Keratinocyte (primary cell): ENCODE measurements at regions not wholly inside any gene's neighbourhood (a gene's known extent, or its start where the extent isn't known, plus 50 kb on each side); places are given as distances from the start of the nearest gene placed in this dataset.

Source experiments
- DNase-seq: peaks from one replicate; pipeline ENCODE4 v3.0.0-alpha.2; 2011; ENCODE audit warnings: low read depth, missing footprints, low spot score
- FAIRE-seq: peaks from 2 replicates; lab custom pipeline; 2011; peaks lifted over from hg19 to GRCh38; lab: Jason Lieb, UNC
- H2AFZ ChIP-seq: 2 replicates; pipeline ENCODE4 v1.6.0; 2012; ENCODE audit warnings: low read length, control low read depth, inconsistent platforms; ENCODE audit not compliant: control insufficient read depth
- H3K27ac ChIP-seq: 2 replicates; pipeline ENCODE4 v1.5.1; 2011; ENCODE audit warnings: low read length; ENCODE audit not compliant: control insufficient read depth, insufficient read depth
- H3K27me3 ChIP-seq: 3 replicates; pipeline ENCODE4 v1.6.0; 2011; ENCODE audit warnings: low read length; ENCODE audit not compliant: control insufficient read depth, insufficient read depth; ENCODE audit errors: extremely low read depth
- H3K36me3 ChIP-seq, 2 experiments: 2 replicates in 1 of 2; 3 replicates in 1 of 2; pipeline ENCODE4 v1.5.1; 2011; ENCODE audit warnings: low read length in 2 of 2, mild to moderate bottlenecking in 1 of 2; ENCODE audit not compliant: control insufficient read depth in 2 of 2, insufficient read depth in 2 of 2; ENCODE audit errors: extremely low read depth in 1 of 2
- H3K4me1 ChIP-seq: 3 replicates; pipeline ENCODE4 v1.5.1; 2011; ENCODE audit warnings: low read length; ENCODE audit not compliant: control insufficient read depth, insufficient read depth; ENCODE audit errors: extremely low read depth
- H3K4me2 ChIP-seq: 3 replicates; pipeline ENCODE4 v1.6.0; 2011; ENCODE audit warnings: low read depth, low read length; ENCODE audit not compliant: control insufficient read depth, insufficient read depth; ENCODE audit errors: extremely low read depth
- H3K4me3 ChIP-seq, 3 experiments: fragments of 200-600 bp in 1 of 3; sonication (generic) in 1 of 3; 2 replicates in 2 of 3; 3 replicates in 1 of 3; pipeline ENCODE4 v1.5.1; 2011 to 2016; ENCODE audit warnings: low read length in 3 of 3, mild to moderate bottlenecking in 3 of 3, control low read depth in 2 of 3, inconsistent platforms in 1 of 3, low read depth in 1 of 3, mixed read lengths in 1 of 3, mixed run types in 1 of 3, moderate library complexity in 1 of 3; ENCODE audit not compliant: control insufficient read depth in 2 of 3, insufficient read depth in 2 of 3; ENCODE audit errors: extremely low read depth in 1 of 3
- H3K79me2 ChIP-seq: 2 replicates; pipeline ENCODE4 v1.6.0; 2012; ENCODE audit warnings: low read length; ENCODE audit not compliant: control insufficient read depth, insufficient read depth
- H3K9ac ChIP-seq: 3 replicates; pipeline ENCODE4 v1.6.0; 2011; ENCODE audit warnings: low read length; ENCODE audit not compliant: control insufficient read depth, insufficient read depth; ENCODE audit errors: extremely low read depth
- H3K9me1 ChIP-seq: 3 replicates; pipeline ENCODE4 v1.6.0; 2011; ENCODE audit warnings: low read length; ENCODE audit not compliant: control insufficient read depth, insufficient read depth; ENCODE audit errors: extremely low read depth
- H3K9me3 ChIP-seq: 2 replicates; pipeline ENCODE4 v1.5.1; 2012; ENCODE audit warnings: low read depth, low read length; ENCODE audit not compliant: control insufficient read depth
- H4K20me1 ChIP-seq: 3 replicates; pipeline ENCODE4 v1.6.0; 2011; ENCODE audit warnings: low read length; ENCODE audit not compliant: control insufficient read depth, insufficient read depth; ENCODE audit errors: extremely low read depth
- EZH2 ChIP-seq: IDR thresholded peaks from one replicate; pipeline ENCODE4 v1.6.1; 2012; ENCODE audit warnings: inconsistent platforms, mild to moderate bottlenecking, low read length, moderate library complexity
- dilution Hi-C: fragments of 300-500 bp; cut with MboI; formaldehyde crosslinking; loops from one replicate; pipeline ENCODE4 v1.7.0; 2020; ENCODE audit warnings: low sequenced_read_pairs; ENCODE audit not compliant: extremely low pct_ligation_motif_present
- TF ChIP-seq, protein P1 (sequence below), 3 experiments: IDR thresholded peaks in 1 of 3; conservative IDR thresholded peaks in 1 of 3; optimal IDR thresholded peaks in 1 of 3; 2 replicates in 2 of 3; 3 replicates in 1 of 3; pipeline versions ENCODE3 to v1.5.1; 2011; ENCODE audit warnings: low read length in 3 of 3, mild to moderate bottlenecking in 3 of 3, moderate library complexity in 2 of 3, control low read depth in 1 of 3, inconsistent platforms in 1 of 3; ENCODE audit not compliant: insufficient read depth in 2 of 3; ENCODE audit errors: extremely low read depth in 1 of 3

DNA sequence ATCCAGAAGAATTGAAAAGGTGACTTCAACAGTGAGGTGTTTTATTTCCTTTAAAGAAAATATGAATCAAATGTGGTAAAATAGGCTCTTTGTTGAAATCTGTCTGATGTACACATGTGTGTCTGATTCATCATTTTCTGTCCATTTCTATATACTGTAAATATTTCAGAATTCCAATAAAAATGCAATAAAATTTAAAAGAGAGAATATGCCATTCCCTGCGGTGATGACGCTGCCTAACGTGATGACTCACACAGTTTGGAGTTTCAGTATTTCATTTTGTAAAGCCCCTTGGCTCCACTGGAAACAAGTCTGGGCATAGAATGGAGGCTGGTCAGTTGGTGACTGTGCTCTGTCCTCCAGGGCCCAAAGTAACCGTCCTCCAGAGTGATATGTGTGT, 482.5 kb upstream of the CDH5 start:
- Histone ChIP-seq H3K9me1 (no peaks in the 10 kb centered on the region), H3K4me2 (peak overlapping the region; percentile 44), H2AFZ (peak overlapping the region; percentile 55), H3K4me1 (peaks cover 19% of the 10 kb centered on the region), H3K27ac (peak overlapping the region; percentile 74), H3K9me3 (no peaks in the 10 kb centered on the region), H3K79me2 (no peaks in the 10 kb centered on the region), H3K36me3 (no peaks in the 10 kb centered on the region), H3K4me3 (no peak overlapping the region), H4K20me1 (no peaks in the 10 kb centered on the region), H3K9ac (peak overlapping the region; percentile 33), H3K27me3 (no peaks in the 10 kb centered on the region)
- peak; percentile 92 for FAIRE-seq
- dilution Hi-C loops = no loop called here
- peak; percentile 83 for DNase-seq
- TF ChIP-seq EZH2 = no peak
- TF ChIP-seq, protein P1, sequence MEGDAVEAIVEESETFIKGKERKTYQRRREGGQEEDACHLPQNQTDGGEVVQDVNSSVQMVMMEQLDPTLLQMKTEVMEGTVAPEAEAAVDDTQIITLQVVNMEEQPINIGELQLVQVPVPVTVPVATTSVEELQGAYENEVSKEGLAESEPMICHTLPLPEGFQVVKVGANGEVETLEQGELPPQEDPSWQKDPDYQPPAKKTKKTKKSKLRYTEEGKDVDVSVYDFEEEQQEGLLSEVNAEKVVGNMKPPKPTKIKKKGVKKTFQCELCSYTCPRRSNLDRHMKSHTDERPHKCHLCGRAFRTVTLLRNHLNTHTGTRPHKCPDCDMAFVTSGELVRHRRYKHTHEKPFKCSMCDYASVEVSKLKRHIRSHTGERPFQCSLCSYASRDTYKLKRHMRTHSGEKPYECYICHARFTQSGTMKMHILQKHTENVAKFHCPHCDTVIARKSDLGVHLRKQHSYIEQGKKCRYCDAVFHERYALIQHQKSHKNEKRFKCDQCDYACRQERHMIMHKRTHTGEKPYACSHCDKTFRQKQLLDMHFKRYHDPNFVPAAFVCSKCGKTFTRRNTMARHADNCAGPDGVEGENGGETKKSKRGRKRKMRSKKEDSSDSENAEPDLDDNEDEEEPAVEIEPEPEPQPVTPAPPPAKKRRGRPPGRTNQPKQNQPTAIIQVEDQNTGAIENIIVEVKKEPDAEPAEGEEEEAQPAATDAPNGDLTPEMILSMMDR (optimal IDR thresholded peaks at IDR 0.05 in 1 of 3, IDR thresholded peaks at IDR 0.05 in 1 of 3, conservative IDR thresholded peaks at IDR 0.05 in 1 of 3; ENCODE audit: extremely low read depth in 1 of 3, insufficient read depth in 2 of 3, low read length in 3 of 3) = no peak

DNA sequence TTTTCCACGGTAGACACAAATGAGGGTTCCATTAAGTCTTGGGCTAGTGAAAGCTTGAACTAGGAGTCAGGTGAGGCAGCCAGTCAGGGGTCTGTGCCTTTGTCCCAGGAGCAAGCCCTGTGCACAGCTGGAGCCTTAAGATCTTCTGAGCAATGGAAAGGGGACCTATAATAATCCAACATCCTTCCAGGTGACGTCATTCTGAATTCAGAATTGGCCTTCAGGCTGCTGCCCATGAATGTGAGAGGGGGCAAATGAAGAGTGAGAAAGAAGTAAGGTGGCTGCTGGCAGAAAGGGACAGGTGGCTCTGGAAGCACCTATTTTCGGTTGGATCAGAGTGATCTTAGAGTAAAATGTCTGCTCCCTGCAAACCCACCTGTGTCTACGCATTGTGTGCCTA, 488.1 kb upstream of the CDH5 start:
- dilution Hi-C loops = no loop called here
- peak overlapping the region; percentile 7 for H2AFZ ChIP-seq
- DNase-seq (no peak), FAIRE-seq (no peak)
- H3K4me3 ChIP-seq = no peak overlapping the region
- no peaks in the 10 kb centered on the region for H3K36me3 ChIP-seq
- H4K20me1 ChIP-seq = no peaks in the 10 kb centered on the region
- H3K4me1 ChIP-seq = peaks cover 12% of the 10 kb centered on the region
- TF ChIP-seq EZH2 = no peak
- TF ChIP-seq, protein P1 (optimal IDR thresholded peaks at IDR 0.05 in 1 of 3, IDR thresholded peaks at IDR 0.05 in 1 of 3, conservative IDR thresholded peaks at IDR 0.05 in 1 of 3; ENCODE audit: extremely low read depth in 1 of 3, insufficient read depth in 2 of 3, low read length in 3 of 3) = no peak
- no peaks in the 10 kb centered on the region for H3K27me3 ChIP-seq
- H3K79me2 ChIP-seq = no peaks in the 10 kb centered on the region
- H3K9me1 ChIP-seq = no peaks in the 10 kb centered on the region
- peak overlapping the region; percentile 3 for H3K4me2 ChIP-seq
- no peak overlapping the region for H3K9ac ChIP-seq
- H3K9me3 ChIP-seq = no peaks in the 10 kb centered on the region
- H3K27ac ChIP-seq = no peak overlapping the region
